ENCODE measurements at regions not wholly inside any gene's neighbourhood (a gene's known extent, or its start where the extent isn't known, plus 50 kb on each side); places are given as distances from the start of the nearest gene placed in this dataset.

DNA sequence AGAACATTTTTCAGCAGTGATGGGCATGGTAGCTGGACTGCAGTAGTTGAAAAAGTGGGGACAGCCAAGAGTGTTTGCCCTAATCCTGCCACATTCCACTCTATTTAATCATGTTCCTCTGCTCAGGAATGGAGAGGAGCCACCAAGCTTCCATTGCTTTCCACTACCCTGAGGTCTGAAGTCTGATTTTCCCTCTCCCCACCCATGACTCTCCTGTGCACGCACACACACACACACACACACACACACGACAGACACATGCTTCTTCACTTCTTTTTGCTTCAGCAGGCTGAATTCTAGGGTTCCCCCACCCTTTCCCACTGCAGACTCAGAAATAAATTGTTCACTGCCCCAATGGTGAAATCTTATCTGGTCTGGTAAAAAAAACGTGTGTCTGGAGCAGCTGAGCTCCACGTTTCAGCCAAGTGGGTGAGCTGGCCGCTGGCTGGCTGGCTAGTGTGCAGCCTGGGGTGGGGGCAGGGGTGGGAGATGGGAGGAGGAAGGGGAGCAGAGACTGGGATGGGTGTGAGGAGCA, 142.7 kb upstream of the NALF2 start (continued):
- TF ChIP-seq CTCF (IDR thresholded peaks at IDR 0.05 in 2 of 3, conservative IDR thresholded peaks at IDR 0.05 in 1 of 3; ENCODE audit: borderline replicate concordance in 1 of 3, insufficient read depth in 1 of 3, low read depth in 2 of 3, low read length in 2 of 3): no peak

DNA sequence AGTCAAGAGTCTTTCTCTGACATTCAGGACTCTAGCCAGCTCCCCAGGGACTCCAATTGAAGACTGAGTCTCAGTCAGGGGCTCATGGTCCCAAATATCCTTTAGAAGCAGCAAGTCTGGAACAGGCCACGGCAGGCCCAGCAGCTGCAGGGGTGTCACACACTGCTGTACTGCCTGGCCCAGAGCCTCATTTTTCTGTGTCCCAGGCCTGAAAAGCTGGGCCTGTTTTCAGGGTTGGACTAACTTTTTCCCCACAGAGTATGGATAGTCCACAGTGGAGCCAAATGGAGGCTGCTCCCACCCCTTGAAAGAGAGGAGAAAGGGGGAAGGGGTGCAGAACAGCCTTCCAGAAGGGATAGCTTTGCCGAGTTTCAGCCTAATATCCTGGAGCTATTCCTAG, 146.8 kb upstream of the NALF2 start:
- DNase-seq (ENCODE audit: low read depth, low spot score): no peak
- intact Hi-C loops (cut with micrococcal nuclease): no loop called here
- H3K27ac ChIP-seq (ENCODE audit: low read depth, low read length): no peak overlapping the region
- ATAC-seq: no peak
- ChIA-PET RAD21 (ENCODE audit: low non-redundant PET in 1 of 2, low total read pairs in 2 of 2, uncharacterized antibody in 2 of 2, unreplicated experiment in 2 of 2) (no interaction called here), POLR2A (no interaction called here), CTCF (no interaction called here)
- H3K9me3 ChIP-seq (ENCODE audit: control insufficient read depth in 1 of 2, insufficient read depth in 1 of 2, low read depth in 1 of 2, low read length in 2 of 2): no peaks in the 10 kb centered on the region
- no TSS peak for BruUV-seq (replicated peaks)
- TF ChIP-seq SP1 (IDR thresholded peaks at IDR 0.05; ENCODE audit: low read depth): no peak
- TF ChIP-seq CTCF (IDR thresholded peaks at IDR 0.05 in 2 of 3, conservative IDR thresholded peaks at IDR 0.05 in 1 of 3; ENCODE audit: borderline replicate concordance in 1 of 3, insufficient read depth in 1 of 3, low read depth in 2 of 3, low read length in 2 of 3): no peak
- TF ChIP-seq TCF7L2 (IDR thresholded peaks at IDR 0.05; ENCODE audit: borderline replicate concordance, extremely low read depth, insufficient read depth, insufficient read length): no peak
- TF ChIP-seq POLR2A (IDR thresholded peaks at IDR 0.05; ENCODE audit: borderline replicate concordance, extremely low read depth, insufficient read depth, insufficient read length): no peak
- TF ChIP-seq EGR1 (IDR thresholded peaks at IDR 0.05; ENCODE audit: low read depth): no peak
- TF ChIP-seq SIN3A (IDR thresholded peaks at IDR 0.05; ENCODE audit: low read depth): no peak
- TF ChIP-seq CBX3 (IDR thresholded peaks at IDR 0.05; ENCODE audit: low read depth): no peak
- no peak for TF ChIP-seq YY1 (IDR thresholded peaks at IDR 0.05; ENCODE audit: extremely low read depth, insufficient replicate concordance, low read depth, low read length)
- TF ChIP-seq POLR2AphosphoS5 (IDR thresholded peaks at IDR 0.05; ENCODE audit: low read depth, low read length): no peak
- no peaks in the 10 kb centered on the region for H3K27me3 ChIP-seq (ENCODE audit: insufficient read depth, low read length)
- no peaks in the 10 kb centered on the region for H3K9me2 ChIP-seq (ENCODE audit: insufficient read depth)
- no peaks in the 10 kb centered on the region for H3K79me2 ChIP-seq (ENCODE audit: insufficient read depth, low read length)
- H3K4me3 ChIP-seq (replicated peaks in 1 of 2; ENCODE audit: low read depth in 1 of 2, low read length in 2 of 2): no peak overlapping the region
- peaks cover 0 to 2% of the 10 kb centered on the region in 2 experiments; a peak in 1 of 4 replicates for H3K4me1 ChIP-seq (ENCODE audit: control insufficient read depth in 1 of 2, insufficient read depth in 2 of 2, low read length in 2 of 2)
- no peaks in the 10 kb centered on the region for H3K36me3 ChIP-seq (ENCODE audit: control insufficient read depth in 1 of 2, insufficient read depth in 2 of 2, low read length in 2 of 2)
- H4K20me1 ChIP-seq (ENCODE audit: insufficient read depth): no peaks in the 10 kb centered on the region
- no peak overlapping the region for H3K9ac ChIP-seq (ENCODE audit: low read length)
- H2AFZ ChIP-seq (ENCODE audit: low read depth, low read length, poor library complexity, severe bottlenecking): no peak overlapping the region
- H3K4me2 ChIP-seq (ENCODE audit: low read length): no peak overlapping the region
